CD14-positive monocyte (primary cell): ENCODE measurements at regions not wholly inside any gene's neighbourhood (a gene's known extent, or its start where the extent isn't known, plus 50 kb on each side); places are given as distances from the start of the nearest gene placed in this dataset.

Experiments used
- DNase-seq, 3 donors: peaks; one replicate each; pipeline ENCODE4 v3.0.0-alpha.2; 2011 to 2022
- H2AFZ ChIP-seq: 2 replicates; pipeline ENCODE4 v1.6.0; 2012; ENCODE audit warnings: mild to moderate bottlenecking, low read depth, low read length, inconsistent platforms; ENCODE audit not compliant: insufficient read depth, poor library complexity, severe bottlenecking
- H3K27ac ChIP-seq, 2 donors: 1 replicate in 1 of 2; 2 replicates in 1 of 2; pipeline ENCODE4 v1.5.1; 2012 to 2013; ENCODE audit warnings: low read length in 2 of 2, control low read depth in 1 of 2, inconsistent platforms in 1 of 2, low read depth in 1 of 2, mild to moderate bottlenecking in 1 of 2
- H3K27me3 ChIP-seq, 2 donors: one replicate each; pipeline versions ENCODE4 v1.6.0 to v1.6.1; 2011 to 2013; ENCODE audit warnings: low read length in 2 of 2; ENCODE audit not compliant: control insufficient read depth in 2 of 2, insufficient read depth in 2 of 2
- H3K36me3 ChIP-seq, 2 donors: replicated peaks in 1 of 2; 1 replicate in 1 of 2; 2 replicates in 1 of 2; pipeline versions ENCODE4 v1.5.1 to v1.6.1; 2012 to 2013; ENCODE audit warnings: low read length in 2 of 2, control low read depth in 1 of 2, inconsistent platforms in 1 of 2, mild to moderate bottlenecking in 1 of 2; ENCODE audit not compliant: insufficient read depth in 2 of 2, control insufficient read depth in 1 of 2
- H3K4me1 ChIP-seq, 2 donors: 1 replicate in 1 of 2; 2 replicates in 1 of 2; pipeline versions ENCODE4 v1.5.1 to v1.6.1; 2012 to 2013; ENCODE audit warnings: low read length in 2 of 2, control low read depth in 1 of 2, inconsistent platforms in 1 of 2, mild to moderate bottlenecking in 1 of 2, moderate library complexity in 1 of 2; ENCODE audit not compliant: insufficient read depth in 2 of 2, control insufficient read depth in 1 of 2
- H3K4me2 ChIP-seq: replicated peaks from 2 replicates; pipeline ENCODE3; 2012; ENCODE audit warnings: low read length, moderate library complexity, mild to moderate bottlenecking; ENCODE audit not compliant: poor library complexity, severe bottlenecking; ENCODE audit errors: extremely low read depth
- H3K4me3 ChIP-seq, 3 experiments: fragments of 200-600 bp in 1 of 3; sonication (generic) in 1 of 3; replicated peaks in 1 of 3; 1 replicate in 2 of 3; 2 replicates in 1 of 3; pipeline ENCODE4 v1.5.1; 2011 to 2013; ENCODE audit warnings: low read length in 3 of 3, mild to moderate bottlenecking in 3 of 3, control low read depth in 2 of 3, low read depth in 2 of 3, inconsistent platforms in 1 of 3, moderate library complexity in 1 of 3
- H3K79me2 ChIP-seq: 2 replicates; pipeline ENCODE4 v1.6.0; 2012; ENCODE audit warnings: mild to moderate bottlenecking, control low read depth, inconsistent platforms, low read length, moderate library complexity; ENCODE audit not compliant: insufficient read depth
- H3K9ac ChIP-seq: 2 replicates; pipeline ENCODE4 v1.6.0; 2017; ENCODE audit warnings: low read length, mild to moderate bottlenecking; ENCODE audit not compliant: insufficient read depth, poor library complexity, severe bottlenecking
- H3K9me3 ChIP-seq, 2 donors: replicated peaks in 1 of 2; 1 replicate in 1 of 2; 2 replicates in 1 of 2; pipeline versions ENCODE4 v1.5.1 to v1.6.1; 2012 to 2013; ENCODE audit warnings: low read length in 2 of 2, control low read depth in 1 of 2; ENCODE audit not compliant: control insufficient read depth in 1 of 2, insufficient read depth in 1 of 2
- H4K20me1 ChIP-seq: 2 replicates; pipeline ENCODE4 v1.6.0; 2012; ENCODE audit warnings: mild to moderate bottlenecking, low read length, control low read depth, moderate library complexity; ENCODE audit not compliant: insufficient read depth
- H3K27ac Mint-ChIP-seq, 7 donors: one replicate each; pipeline ENCODE4 v1.8.0; 2020; ENCODE audit warnings: mild to moderate bottlenecking in 7 of 7, mixed read lengths in 7 of 7, moderate library complexity in 6 of 7, inconsistent platforms in 2 of 7
- H3K27me3 Mint-ChIP-seq, 3 donors: one replicate each; pipeline ENCODE4 v1.8.0; 2021 to 2022; ENCODE audit warnings: low read depth in 3 of 3, mild to moderate bottlenecking in 3 of 3, mixed read lengths in 3 of 3, moderate library complexity in 3 of 3, inconsistent platforms in 1 of 3
- H3K36me3 Mint-ChIP-seq, 2 donors: one replicate each; pipeline ENCODE4 v1.8.0; 2020; ENCODE audit warnings: mixed read lengths in 2 of 2, inconsistent platforms in 1 of 2, mild to moderate bottlenecking in 1 of 2
- H3K4me1 Mint-ChIP-seq: one replicate; pipeline ENCODE4 v1.8.0; 2020; ENCODE audit warnings: mild to moderate bottlenecking, mixed read lengths
- H3K4me3 Mint-ChIP-seq, 2 donors: one replicate each; pipeline ENCODE4 v1.8.0; 2020; ENCODE audit warnings: mild to moderate bottlenecking in 2 of 2, mixed read lengths in 2 of 2, moderate library complexity in 1 of 2
- H3K9me3 Mint-ChIP-seq, 7 donors: one replicate each; pipeline ENCODE4 v1.8.0; 2020 to 2022; ENCODE audit warnings: mixed read lengths in 7 of 7, mild to moderate bottlenecking in 6 of 7, moderate library complexity in 6 of 7, inconsistent platforms in 2 of 7
- CTCF ChIP-seq: fragments of 200-600 bp; IDR thresholded peaks from one replicate; pipeline ENCODE4 v1.8.0; 2022; ENCODE audit warnings: antibody characterized with exemption, mild to moderate bottlenecking
- WGBS: methylation state at CpG from one replicate; pipeline ENCODE4 v1.1.5; 2013; ENCODE audit warnings: missing lambda C conversion rate; ENCODE audit not compliant: insufficient coverage; 5-methylcytosine and 5-hydroxymethylcytosine counted together
- intact Hi-C, 2 donors: fragments of 100-400 bp; cut with micrococcal nuclease; formaldehyde crosslinking; loops; one replicate each; pipeline versions ENCODE4 v1.15.0 to v1.15.1; 2023

GRCh38 chr5:31049461-31049860 lies 144.0 kb upstream of the CDH6 start:
- no peak for TF ChIP-seq CTCF
- H3K9me3 Mint-ChIP-seq = peaks cover 0 to 7% (median 0%) of the 10 kb centered on the region in 7 donors

GRCh38 chr5:31048282-31049270 lies 144.9 kb upstream of the CDH6 start:
- Histone ChIP-seq H3K27me3 (no peaks in the 10 kb centered on the region), H3K4me2 (no peak overlapping the region), H3K9ac (no peak overlapping the region), H3K36me3 (no peaks in the 10 kb centered on the region), H2AFZ (no peak overlapping the region), H4K20me1 (no peaks in the 10 kb centered on the region), H3K9me3 (no peaks in the 10 kb centered on the region), H3K79me2 (no peaks in the 10 kb centered on the region), H3K4me1 (no peaks in the 10 kb centered on the region), H3K4me3 (no peak overlapping the region), H3K27ac (no peak overlapping the region)
- 100% methylated on average over 2 of the region's 8 CpGs for WGBS
- H3K27me3 Mint-ChIP-seq = no peaks in the 10 kb centered on the region
- H3K4me3 Mint-ChIP-seq = no peak overlapping the region
- H3K9me3 Mint-ChIP-seq = peaks cover 0 to 3% (median 0%) of the 10 kb centered on the region in 7 donors
- no peaks in the 10 kb centered on the region for H3K4me1 Mint-ChIP-seq
- no peaks in the 10 kb centered on the region for H3K36me3 Mint-ChIP-seq
- DNase-seq = no peak
- intact Hi-C loops = no loop called here
- TF ChIP-seq CTCF = no peak
- no peak overlapping the region for H3K27ac Mint-ChIP-seq

More at GRCh38 chr5:31049461-31049860, 144.0 kb upstream of the CDH6 start:
- no peaks in the 10 kb centered on the region for H3K27me3 ChIP-seq
- no peak for DNase-seq
- H3K9me3 ChIP-seq = no peaks in the 10 kb centered on the region
- H3K4me2 ChIP-seq = no peak overlapping the region
- H3K79me2 ChIP-seq = no peaks in the 10 kb centered on the region
- H3K4me1 ChIP-seq = no peaks in the 10 kb centered on the region
- no peak overlapping the region for H2AFZ ChIP-seq
- intact Hi-C loops = no loop called here
- no peak overlapping the region for H3K4me3 ChIP-seq
- H4K20me1 ChIP-seq = no peaks in the 10 kb centered on the region
- no peak overlapping the region for H3K27ac Mint-ChIP-seq
- no peak overlapping the region for H3K4me3 Mint-ChIP-seq
- no peaks in the 10 kb centered on the region for H3K4me1 Mint-ChIP-seq
- no peaks in the 10 kb centered on the region for H3K36me3 Mint-ChIP-seq
- no peaks in the 10 kb centered on the region for H3K27me3 Mint-ChIP-seq
- no peaks in the 10 kb centered on the region for H3K36me3 ChIP-seq
- H3K27ac ChIP-seq = no peak overlapping the region
- H3K9ac ChIP-seq = no peak overlapping the region
- WGBS = 94% methylated on average over 1 of the region's 3 CpGs
